ENCODE measurements at regions not wholly inside any gene's neighbourhood (a gene's known extent, or its start where the extent isn't known, plus 50 kb on each side); places are given as distances from the start of the nearest gene placed in this dataset.
"Not testable (repeated sequence)": the region's sequence is repeated elsewhere in the genome, so short reads cannot be mapped to it uniquely, and the experiment has no call there.

- CTCF ChIA-PET, result no interaction called here
- H3K36me3 Mint-ChIP-seq, result no peaks in the 10 kb centered on the region
- Histone ChIP-seq H3K36me3 (ENCODE audit: insufficient read depth, low read length) (no peaks in the 10 kb centered on the region), H3K27ac (ENCODE audit: low read depth, low read length) (no peak overlapping the region), H3K4me1 (ENCODE audit: insufficient read depth, low read length) (no peaks in the 10 kb centered on the region), H3K27me3 (ENCODE audit: insufficient read depth, low read length, poor library complexity, severe bottlenecking) (no peaks in the 10 kb centered on the region), H3K4me3 (ENCODE audit: low read length) (no peak overlapping the region), H3K9me3 (ENCODE audit: low read length) (no peaks in the 10 kb centered on the region)
- POLR2A ChIA-PET, result no interaction called here
- no peak overlapping the region for H3K27ac Mint-ChIP-seq
- no peak for DNase-seq
- H3K4me3 Mint-ChIP-seq, result no peak overlapping the region
- peaks cover 0 to 14% (median 2%) of the 10 kb centered on the region in 5 donors for H3K9me3 Mint-ChIP-seq
- peaks cover 0 to 2% of the 10 kb centered on the region in 2 donors for H3K27me3 Mint-ChIP-seq
- H3K4me1 Mint-ChIP-seq, result no peaks in the 10 kb centered on the region
These were observed 1805.3 kb upstream of the DEFB115 start for GRCh38 chr20:29452186-29452585.

DNA sequence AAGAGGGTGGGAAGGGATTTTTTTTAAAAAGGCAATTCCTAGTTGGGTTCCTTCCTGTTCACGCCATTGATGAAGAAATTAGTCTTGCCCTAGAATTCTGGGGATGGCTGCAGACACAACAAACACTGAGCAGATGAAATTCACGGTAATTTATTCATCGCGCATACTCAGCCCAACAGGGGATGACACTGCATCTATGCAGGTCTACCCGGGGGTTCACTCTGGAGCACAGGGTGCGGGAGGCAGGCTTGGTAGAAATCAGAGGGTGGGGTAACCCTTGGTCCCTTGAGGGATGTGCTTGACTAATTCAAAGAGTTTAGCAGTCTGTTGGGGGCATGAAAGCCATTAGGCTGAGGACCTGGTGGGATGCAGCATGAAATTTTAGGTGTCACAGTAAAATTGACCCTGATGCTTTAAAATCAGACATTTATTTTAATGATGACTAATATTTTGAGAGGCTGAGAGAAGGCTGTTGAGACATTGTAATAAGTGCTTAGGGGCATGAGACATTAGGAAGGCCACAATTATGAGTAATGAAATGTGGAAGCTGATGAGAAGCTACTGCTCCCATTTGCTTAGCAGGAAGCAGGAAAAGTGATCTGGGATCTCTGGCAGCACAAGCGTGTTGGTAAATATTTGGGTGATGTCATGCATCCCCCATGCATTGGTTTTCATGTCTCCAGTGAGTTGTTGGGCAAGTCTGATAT lies 1800.3 kb upstream of the DEFB115 start:
- H3K9me3 ChIP-seq (ENCODE audit: low read length); H3K4me1 Mint-ChIP-seq; DNase-seq; H3K36me3 ChIP-seq (ENCODE audit: insufficient read depth, low read length); H3K27ac ChIP-seq (ENCODE audit: low read depth, low read length); H3K4me3 Mint-ChIP-seq; H3K36me3 Mint-ChIP-seq; CTCF ChIA-PET; H3K27ac Mint-ChIP-seq; H3K4me3 ChIP-seq (ENCODE audit: low read length); POLR2A ChIA-PET; H3K27me3 Mint-ChIP-seq; H3K4me1 ChIP-seq (ENCODE audit: insufficient read depth, low read length); H3K27me3 ChIP-seq (ENCODE audit: insufficient read depth, low read length, poor library complexity, severe bottlenecking): not testable (repeated sequence)
- peaks cover 0 to 11% (median 4%) of the 10 kb centered on the region in 5 donors for H3K9me3 Mint-ChIP-seq

GRCh38 chr20:29472606-29473005 lies 1784.9 kb upstream of the DEFB115 start:
- Mint-ChIP-seq H3K36me3 (peaks cover 0 to 8% (median 0%) of the 10 kb centered on the region in 3 donors), H3K4me1 (no peaks in the 10 kb centered on the region), H3K27me3 (no peaks in the 10 kb centered on the region), H3K27ac (no peak overlapping the region), H3K9me3 (peaks cover 3 to 25% (median 12%) of the 10 kb centered on the region in 5 donors), H3K4me3 (no peak overlapping the region)
- no peaks in the 10 kb centered on the region for H3K36me3 ChIP-seq (ENCODE audit: insufficient read depth, low read length)
- H3K4me3 ChIP-seq (ENCODE audit: low read length), result no peak overlapping the region
- H3K4me1 ChIP-seq (ENCODE audit: insufficient read depth, low read length), result no peaks in the 10 kb centered on the region
- H3K27me3 ChIP-seq (ENCODE audit: insufficient read depth, low read length, poor library complexity, severe bottlenecking), result no peaks in the 10 kb centered on the region
- ChIA-PET POLR2A (no interaction called here), CTCF (no interaction called here)
- DNase-seq, result no peak
- H3K9me3 ChIP-seq (ENCODE audit: low read length), result no peaks in the 10 kb centered on the region
- no peak overlapping the region for H3K27ac ChIP-seq (ENCODE audit: low read depth, low read length)

DNA sequence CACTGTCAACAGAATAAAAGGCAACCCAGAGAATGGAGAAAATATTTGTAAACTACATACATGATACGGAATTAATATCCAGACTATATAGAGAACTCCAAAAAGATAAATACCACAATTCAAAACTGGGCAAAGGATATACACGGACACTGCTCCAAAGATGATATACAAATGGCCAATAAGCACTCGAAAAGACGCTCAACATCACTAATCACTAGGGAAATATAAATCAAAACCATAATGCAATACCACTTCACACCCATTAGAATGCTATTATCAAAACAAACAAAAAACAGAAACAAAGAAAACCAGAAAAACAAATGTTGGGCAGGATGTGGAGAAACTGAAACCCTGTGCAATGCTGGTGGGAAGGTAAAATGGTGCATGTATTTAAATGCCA lies 1764.6 kb upstream of the DEFB115 start:
- H3K27ac ChIP-seq (ENCODE audit: low read depth, low read length); H3K36me3 ChIP-seq (ENCODE audit: insufficient read depth, low read length); H3K36me3 Mint-ChIP-seq; H3K4me3 ChIP-seq (ENCODE audit: low read length); H3K4me1 Mint-ChIP-seq; H3K27ac Mint-ChIP-seq; H3K4me1 ChIP-seq (ENCODE audit: insufficient read depth, low read length); POLR2A ChIA-PET; H3K27me3 ChIP-seq (ENCODE audit: insufficient read depth, low read length, poor library complexity, severe bottlenecking); H3K9me3 ChIP-seq (ENCODE audit: low read length); DNase-seq; H3K27me3 Mint-ChIP-seq; H3K4me3 Mint-ChIP-seq; CTCF ChIA-PET: not testable (repeated sequence)
- H3K9me3 Mint-ChIP-seq, result peaks cover 2 to 12% (median 9%) of the 10 kb centered on the region in 5 donors

- H3K27me3 ChIP-seq (ENCODE audit: insufficient read depth, low read length, poor library complexity, severe bottlenecking); H3K4me1 ChIP-seq (ENCODE audit: insufficient read depth, low read length); H3K4me3 Mint-ChIP-seq; POLR2A ChIA-PET; H3K4me1 Mint-ChIP-seq; H3K4me3 ChIP-seq (ENCODE audit: low read length); H3K36me3 Mint-ChIP-seq; H3K27me3 Mint-ChIP-seq; H3K36me3 ChIP-seq (ENCODE audit: insufficient read depth, low read length); H3K9me3 ChIP-seq (ENCODE audit: low read length); H3K27ac ChIP-seq (ENCODE audit: low read depth, low read length); CTCF ChIA-PET: not testable (repeated sequence)
- H3K9me3 Mint-ChIP-seq, result peaks cover 8 to 18% (median 12%) of the 10 kb centered on the region in 5 donors
- peak overlapping the region in 1 of 8 donors; percentile 48 for H3K27ac Mint-ChIP-seq
- DNase-seq, result peak in 1 of 5 donors; percentile 46
These were observed 1760.7 kb upstream of the DEFB115 start for GRCh38 chr20:29496767-29497166.

DNA sequence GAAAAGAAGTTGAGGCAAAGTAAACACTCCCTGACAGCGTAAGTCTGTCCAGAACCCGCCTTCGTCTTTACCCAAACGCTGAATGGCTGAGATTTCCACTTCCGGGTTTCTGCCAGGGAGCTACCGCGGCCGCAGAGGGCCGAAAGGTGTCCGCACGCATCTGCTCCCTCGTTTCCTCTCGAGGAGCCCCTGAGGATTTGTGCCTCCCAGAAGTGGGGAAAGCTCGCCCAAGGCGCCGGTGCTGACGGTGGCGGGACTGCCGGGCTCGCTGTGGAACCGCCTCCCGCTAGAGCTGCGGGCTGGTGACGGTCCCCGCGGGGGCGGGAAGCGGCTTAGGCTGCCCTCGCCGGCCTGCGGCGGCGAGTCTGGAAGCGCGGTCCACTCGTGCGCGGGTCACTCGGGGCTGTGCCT lies 1760.2 kb upstream of the DEFB115 start:
- no peak overlapping the region for H3K4me3 ChIP-seq (ENCODE audit: low read length)
- H3K36me3 Mint-ChIP-seq, result no peaks in the 10 kb centered on the region

GRCh38 chr20:29497684-29498083 lies 1759.8 kb upstream of the DEFB115 start:
- CTCF ChIA-PET; H3K27ac ChIP-seq (ENCODE audit: low read depth, low read length); H3K4me3 ChIP-seq (ENCODE audit: low read length); H3K4me1 Mint-ChIP-seq; H3K27me3 Mint-ChIP-seq; POLR2A ChIA-PET; H3K27me3 ChIP-seq (ENCODE audit: insufficient read depth, low read length, poor library complexity, severe bottlenecking); H3K4me3 Mint-ChIP-seq; H3K9me3 ChIP-seq (ENCODE audit: low read length); H3K27ac Mint-ChIP-seq; H3K36me3 Mint-ChIP-seq; H3K36me3 ChIP-seq (ENCODE audit: insufficient read depth, low read length); H3K4me1 ChIP-seq (ENCODE audit: insufficient read depth, low read length): not testable (repeated sequence)
- DNase-seq, result peak in 1 of 5 donors; percentile 50
- peaks cover 8 to 18% (median 12%) of the 10 kb centered on the region in 5 donors for H3K9me3 Mint-ChIP-seq

More for the DNA sequence above, 1760.2 kb upstream of the DEFB115 start:
- H3K36me3 ChIP-seq (ENCODE audit: insufficient read depth, low read length), result no peaks in the 10 kb centered on the region
- ChIA-PET CTCF (no interaction called here), POLR2A (no interaction called here)
- H3K27ac ChIP-seq (ENCODE audit: low read depth, low read length), result no peak overlapping the region
- no peaks in the 10 kb centered on the region for H3K4me1 Mint-ChIP-seq
- H3K27ac Mint-ChIP-seq, result peak overlapping the region in 1 of 8 donors; percentile 48
- DNase-seq, result peak in 3 of 5 donors; percentile 10 to 50 (median 39)
- H3K9me3 Mint-ChIP-seq, result peaks cover 8 to 18% (median 12%) of the 10 kb centered on the region in 5 donors
- H3K4me3 Mint-ChIP-seq, result no peak overlapping the region
- no peaks in the 10 kb centered on the region for H3K27me3 Mint-ChIP-seq
- H3K27me3 ChIP-seq (ENCODE audit: insufficient read depth, low read length, poor library complexity, severe bottlenecking), result no peaks in the 10 kb centered on the region
- no peaks in the 10 kb centered on the region for H3K4me1 ChIP-seq (ENCODE audit: insufficient read depth, low read length)
- no peaks in the 10 kb centered on the region for H3K9me3 ChIP-seq (ENCODE audit: low read length)

- DNase-seq; H3K9me3 ChIP-seq (ENCODE audit: low read length); H3K36me3 ChIP-seq (ENCODE audit: insufficient read depth, low read length); POLR2A ChIA-PET; H3K4me1 Mint-ChIP-seq; H3K4me3 Mint-ChIP-seq; H3K27me3 Mint-ChIP-seq; H3K27ac ChIP-seq (ENCODE audit: low read depth, low read length); H3K27me3 ChIP-seq (ENCODE audit: insufficient read depth, low read length, poor library complexity, severe bottlenecking); H3K27ac Mint-ChIP-seq; H3K4me3 ChIP-seq (ENCODE audit: low read length); H3K4me1 ChIP-seq (ENCODE audit: insufficient read depth, low read length); H3K9me3 Mint-ChIP-seq; H3K36me3 Mint-ChIP-seq; CTCF ChIA-PET: not testable (repeated sequence)
These were observed 1756.7 kb upstream of the DEFB115 start for GRCh38 chr20:29500738-29501137.

DNA sequence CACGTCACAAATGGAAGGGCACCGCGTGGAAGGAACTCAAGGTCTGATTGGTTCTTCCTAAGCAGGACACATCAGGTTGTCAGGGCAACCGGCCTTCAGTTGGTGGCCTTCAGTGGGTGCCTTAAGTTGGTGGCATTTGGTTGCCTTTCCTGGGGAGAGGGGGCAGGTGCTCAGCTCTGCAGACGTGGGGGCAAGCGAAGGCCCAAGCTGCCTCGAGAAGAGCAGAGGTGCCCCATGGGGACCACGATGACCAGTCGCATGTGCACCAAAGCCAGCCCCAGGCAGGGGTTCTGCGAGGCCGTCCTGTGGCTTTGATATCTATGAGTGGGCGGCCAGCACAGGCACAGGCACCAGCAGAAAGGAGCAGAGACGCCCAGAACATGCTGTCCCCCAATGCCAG lies 1742.8 kb upstream of the DEFB115 start:
- H3K36me3 Mint-ChIP-seq; H3K9me3 ChIP-seq (ENCODE audit: low read length); H3K27me3 ChIP-seq (ENCODE audit: insufficient read depth, low read length, poor library complexity, severe bottlenecking); H3K4me3 ChIP-seq (ENCODE audit: low read length); H3K27ac ChIP-seq (ENCODE audit: low read depth, low read length); H3K27me3 Mint-ChIP-seq; H3K4me3 Mint-ChIP-seq; H3K36me3 ChIP-seq (ENCODE audit: insufficient read depth, low read length); H3K4me1 ChIP-seq (ENCODE audit: insufficient read depth, low read length); H3K4me1 Mint-ChIP-seq; CTCF ChIA-PET; H3K27ac Mint-ChIP-seq; POLR2A ChIA-PET: not testable (repeated sequence)
- DNase-seq, result peak in 1 of 5 donors; percentile 46
- peaks cover 16 to 33% (median 24%) of the 10 kb centered on the region in 5 donors for H3K9me3 Mint-ChIP-seq
